ENCODE measurements at regions not wholly inside any gene's neighbourhood (a gene's known extent, or its start where the extent isn't known, plus 50 kb on each side); places are given as distances from the start of the nearest gene placed in this dataset.

- TF ChIP-seq ZFX (IDR thresholded peaks at IDR 0.05) (no peak), RAD21 (IDR thresholded peaks at IDR 0.05; ENCODE audit: low read depth) (no peak)
Observed at GRCh38 chr2:5057891-5058351, 634.3 kb upstream of the SOX11 start (continued).

- Histone ChIP-seq H3K36me3 (ENCODE audit: control insufficient read depth in 1 of 2, insufficient read depth in 2 of 2, low read length in 2 of 2) (no peaks in the 10 kb centered on the region), H3K4me2 (ENCODE audit: low read length) (no peak overlapping the region), H4K20me1 (ENCODE audit: insufficient read depth) (no peaks in the 10 kb centered on the region), H3K9ac (ENCODE audit: low read length) (no peak overlapping the region), H3K4me1 (ENCODE audit: control insufficient read depth in 1 of 2, insufficient read depth in 2 of 2, low read length in 2 of 2) (no peaks in the 10 kb centered on the region), H3K4me3 (replicated peaks in 1 of 2; ENCODE audit: low read depth in 1 of 2, low read length in 2 of 2) (no peak overlapping the region), H3K27me3 (ENCODE audit: insufficient read depth, low read length) (no peaks in the 10 kb centered on the region), H3K79me2 (ENCODE audit: insufficient read depth, low read length) (no peaks in the 10 kb centered on the region), H3K9me3 (ENCODE audit: control insufficient read depth in 1 of 2, insufficient read depth in 1 of 2, low read depth in 1 of 2, low read length in 2 of 2) (peaks cover 15 to 21% of the 10 kb centered on the region in 2 experiments; a peak in 2 of 4 replicates), H2AFZ (ENCODE audit: low read depth, low read length, poor library complexity, severe bottlenecking) (no peak overlapping the region), H3K27ac (ENCODE audit: low read depth, low read length) (no peak overlapping the region), H3K9me2 (ENCODE audit: insufficient read depth) (no peaks in the 10 kb centered on the region)
- TF ChIP-seq ELF1 (IDR thresholded peaks at IDR 0.05; ENCODE audit: borderline replicate concordance, low read depth), result no peak
- intact Hi-C loops (cut with micrococcal nuclease), result no loop called here
- POLR2A ChIA-PET, result no interaction called here
- ATAC-seq (no peak), DNase-seq (ENCODE audit: low read depth, low spot score) (no peak)
- RAD21 ChIA-PET (ENCODE audit: low non-redundant PET in 1 of 2, low total read pairs in 2 of 2, uncharacterized antibody in 2 of 2, unreplicated experiment in 2 of 2), result no interaction called here
- CTCF ChIA-PET, result no interaction called here
- BruUV-seq (replicated peaks), result no TSS peak
Observed at GRCh38 chr2:5060956-5061355, 631.2 kb upstream of the SOX11 start.

GRCh38 chr2:5064687-5065086, 627.5 kb upstream of the SOX11 start:
- RAD21 ChIA-PET (ENCODE audit: low non-redundant PET in 1 of 2, low total read pairs in 2 of 2, uncharacterized antibody in 2 of 2, unreplicated experiment in 2 of 2), result no interaction called here
- peaks cover 14 to 19% of the 10 kb centered on the region in 2 experiments; a peak in 2 of 4 replicates for H3K9me3 ChIP-seq (ENCODE audit: control insufficient read depth in 1 of 2, insufficient read depth in 1 of 2, low read depth in 1 of 2, low read length in 2 of 2)
- no peak overlapping the region for H2AFZ ChIP-seq (ENCODE audit: low read depth, low read length, poor library complexity, severe bottlenecking)
- H3K4me2 ChIP-seq (ENCODE audit: low read length), result no peak overlapping the region
- CTCF ChIA-PET, result no interaction called here
- no peaks in the 10 kb centered on the region for H3K4me1 ChIP-seq (ENCODE audit: control insufficient read depth in 1 of 2, insufficient read depth in 2 of 2, low read length in 2 of 2)
- H3K9me2 ChIP-seq (ENCODE audit: insufficient read depth), result no peaks in the 10 kb centered on the region
- H3K27ac ChIP-seq (ENCODE audit: low read depth, low read length), result no peak overlapping the region
- no peak for DNase-seq (ENCODE audit: low read depth, low spot score)
- H3K9ac ChIP-seq (ENCODE audit: low read length), result no peak overlapping the region
- H4K20me1 ChIP-seq (ENCODE audit: insufficient read depth), result no peaks in the 10 kb centered on the region
- intact Hi-C loops (cut with micrococcal nuclease), result no loop called here
- POLR2A ChIA-PET, result no interaction called here
- no peak for ATAC-seq
- H3K79me2 ChIP-seq (ENCODE audit: insufficient read depth, low read length), result no peaks in the 10 kb centered on the region
- no peaks in the 10 kb centered on the region for H3K27me3 ChIP-seq (ENCODE audit: insufficient read depth, low read length)
- no peak overlapping the region for H3K4me3 ChIP-seq (replicated peaks in 1 of 2; ENCODE audit: low read depth in 1 of 2, low read length in 2 of 2)
- H3K36me3 ChIP-seq (ENCODE audit: control insufficient read depth in 1 of 2, insufficient read depth in 2 of 2, low read length in 2 of 2), result no peaks in the 10 kb centered on the region
- BruUV-seq (replicated peaks), result no TSS peak
- no peak for TF ChIP-seq EZH2phosphoT487 (IDR thresholded peaks at IDR 0.05; ENCODE audit: borderline replicate concordance)
- TF ChIP-seq YY1 (IDR thresholded peaks at IDR 0.05; ENCODE audit: extremely low read depth, insufficient replicate concordance, low read depth, low read length), result no peak
- TF ChIP-seq ELF1 (IDR thresholded peaks at IDR 0.05; ENCODE audit: borderline replicate concordance, low read depth), result no peak
- no peak for TF ChIP-seq CEBPB (IDR thresholded peaks at IDR 0.05; ENCODE audit: low read depth)
- TF ChIP-seq ATF3 (IDR thresholded peaks at IDR 0.05), result no peak
- TF ChIP-seq TCF7L2 (IDR thresholded peaks at IDR 0.05; ENCODE audit: borderline replicate concordance, extremely low read depth, insufficient read depth, insufficient read length), result no peak
- TF ChIP-seq SRF (IDR thresholded peaks at IDR 0.05; ENCODE audit: low read depth), result no peak
- no peak for TF ChIP-seq MAX (IDR thresholded peaks at IDR 0.05)
- no peak for TF ChIP-seq ZFX (IDR thresholded peaks at IDR 0.05)
- no peak for TF ChIP-seq FOSL1 (IDR thresholded peaks at IDR 0.05; ENCODE audit: low read depth)
- TF ChIP-seq JUND (IDR thresholded peaks at IDR 0.05), result no peak
